NCI-H446 (cell line): ENCODE measurements at regions not wholly inside any gene's neighbourhood (a gene's known extent, or its start where the extent isn't known, plus 50 kb on each side); places are given as distances from the start of the nearest gene placed in this dataset.

Source experiments
- DNase-seq, 2 experiments: peaks; one replicate each; lab custom pipeline; 2025; lab: John Stamatoyannopoulos, UW

DNA sequence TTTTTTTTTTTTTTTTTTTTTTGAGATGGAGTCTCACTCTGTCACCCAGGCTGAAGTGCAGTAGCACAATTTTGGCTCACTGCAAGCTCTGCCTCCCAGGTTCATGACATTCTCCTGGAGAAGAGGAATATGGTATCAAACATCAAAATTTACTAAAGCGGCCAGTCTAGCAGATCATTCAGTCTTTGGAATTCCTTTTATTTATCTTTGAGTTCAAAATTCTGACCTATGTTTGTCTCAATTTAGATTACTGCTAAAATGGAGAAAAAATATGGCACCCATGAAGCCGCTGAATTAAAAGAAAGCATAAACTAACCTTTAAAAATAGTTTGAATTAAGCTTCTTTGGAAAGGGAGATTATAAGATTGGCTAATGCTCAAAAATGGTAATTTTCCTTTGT, 64.5 kb upstream of the EGLN3 start:
- no peak for DNase-seq

DNA sequence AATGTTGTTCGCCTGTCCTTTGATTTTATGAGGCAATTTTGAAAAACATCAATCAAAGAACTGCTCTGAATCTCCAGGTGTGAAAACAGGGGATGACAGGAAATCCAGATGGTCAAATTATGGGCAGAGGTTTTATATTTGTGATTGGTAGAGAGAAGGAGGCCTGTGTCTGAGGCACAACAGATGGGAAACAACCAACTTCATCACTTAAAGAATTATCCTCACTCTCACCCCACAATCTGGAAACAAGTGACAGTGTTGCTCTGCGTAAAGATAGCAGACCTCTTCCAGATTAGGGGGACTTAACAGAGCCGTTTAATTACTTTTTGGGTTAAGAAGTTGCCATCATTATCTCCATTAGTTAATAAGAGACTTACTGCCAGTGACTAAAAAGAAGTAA, 64.1 kb upstream of the EGLN3 start:
- no peak for DNase-seq

DNA sequence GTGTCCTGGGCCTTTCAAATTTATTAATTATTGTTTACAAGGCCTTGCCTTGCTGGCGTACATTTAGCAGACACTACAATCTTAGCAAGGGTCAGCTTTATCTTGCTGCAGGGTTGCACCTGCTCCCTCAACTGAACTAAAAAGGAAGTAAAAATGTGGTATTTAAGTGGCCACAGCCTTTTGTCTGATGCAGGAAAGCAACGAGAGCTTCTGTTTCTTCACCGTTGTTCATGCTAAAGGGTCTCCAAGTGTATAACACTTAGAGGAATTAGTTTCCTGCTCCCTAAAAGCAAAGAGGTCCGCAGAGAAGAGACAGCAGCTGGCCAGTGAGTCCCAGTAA, 62.8 kb upstream of the EGLN3 start:
- DNase-seq = no peak

DNA sequence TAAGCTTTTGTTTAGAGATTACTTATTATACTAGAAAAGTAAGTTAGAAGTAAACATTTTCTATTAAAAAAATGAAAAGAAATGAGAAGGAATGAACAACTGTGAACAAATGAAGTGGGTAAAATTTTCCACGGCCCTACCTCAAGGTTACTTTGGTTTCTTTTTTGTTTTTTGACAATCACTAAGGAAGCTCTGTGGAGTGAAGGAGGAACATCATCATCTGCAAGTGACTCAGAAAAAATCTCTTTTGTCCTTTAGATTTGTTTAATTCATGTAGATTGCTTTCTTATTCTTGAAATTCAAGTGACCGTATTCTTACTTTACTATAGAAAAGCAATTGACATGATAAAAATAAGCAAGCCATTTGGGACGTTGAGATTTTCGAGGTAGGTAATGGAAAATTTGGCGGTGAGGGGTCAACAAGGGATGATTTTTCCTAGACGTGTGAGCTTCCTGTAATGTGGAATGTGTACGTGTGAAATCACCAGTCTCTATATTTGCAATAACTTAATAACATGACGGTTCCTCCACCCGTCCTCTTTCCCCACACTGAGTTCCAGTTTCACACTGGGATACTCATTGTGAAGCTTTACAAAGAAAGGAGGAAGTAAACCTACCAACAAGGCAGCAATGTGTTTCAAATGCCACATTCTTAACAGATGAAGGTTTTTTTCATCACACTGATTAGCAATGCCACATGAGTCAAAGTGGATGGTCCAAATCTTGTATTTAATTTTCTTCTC, 62.3 kb upstream of the EGLN3 start:
- DNase-seq = no peak

DNA sequence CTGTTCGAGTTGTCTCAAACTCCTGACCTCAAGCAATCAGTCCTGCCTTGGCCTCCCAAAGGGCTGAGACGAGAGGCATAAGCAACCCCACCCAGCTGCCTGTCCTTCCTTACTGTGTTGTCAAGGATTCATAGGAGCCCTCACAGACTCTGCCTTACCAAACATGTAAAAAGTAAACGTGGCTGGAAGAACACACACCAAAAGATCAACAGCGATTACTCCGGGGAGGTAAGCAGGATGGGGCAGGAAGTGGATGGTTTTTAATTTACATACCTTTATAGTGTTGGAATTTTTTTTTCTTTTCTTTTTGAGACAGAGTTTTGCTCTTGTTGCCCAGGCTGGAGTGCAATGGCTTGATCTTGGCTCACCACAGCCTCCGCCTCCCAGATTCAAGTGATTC, 61.5 kb upstream of the EGLN3 start:
- DNase-seq = no peak

DNA sequence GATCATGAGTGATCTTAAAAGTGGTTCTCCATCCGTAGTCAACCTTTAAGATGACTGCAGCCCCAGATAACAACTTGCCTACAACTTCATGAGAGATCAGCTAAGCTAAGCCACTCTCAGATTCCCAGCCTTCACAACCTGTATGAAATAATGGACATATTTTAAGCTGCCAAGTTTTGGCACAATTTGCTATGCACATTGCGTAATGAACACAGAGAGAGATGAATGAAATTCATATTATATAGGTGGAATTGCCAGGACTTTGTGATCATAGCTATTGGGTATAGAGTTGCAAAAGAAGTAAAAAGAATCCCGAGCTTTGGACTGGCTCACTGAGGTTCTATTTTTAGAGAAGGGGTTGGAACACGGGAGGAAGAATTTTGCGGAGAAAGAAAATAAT, 59.1 kb upstream of the EGLN3 start:
- no peak for DNase-seq

DNA sequence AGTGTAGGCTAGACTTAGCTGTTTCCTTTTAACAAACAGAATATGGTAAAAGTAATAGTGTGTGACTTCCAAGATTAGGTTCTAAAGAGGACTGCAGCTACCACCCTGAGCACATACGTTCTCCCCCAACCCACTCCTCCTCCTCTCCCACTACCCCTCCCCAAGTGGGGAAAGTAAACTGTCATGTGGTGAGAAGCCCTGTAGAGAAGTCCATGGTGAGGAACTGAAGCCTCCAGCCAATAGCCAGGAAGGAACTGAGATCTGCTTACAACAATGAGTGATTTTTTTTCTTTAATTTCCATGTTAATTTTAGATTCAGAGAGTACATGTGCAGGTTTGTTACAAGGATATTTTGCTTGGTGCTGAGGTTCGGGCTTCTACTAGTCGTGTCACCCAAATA, 57.0 kb upstream of the EGLN3 start:
- no peak for DNase-seq

DNA sequence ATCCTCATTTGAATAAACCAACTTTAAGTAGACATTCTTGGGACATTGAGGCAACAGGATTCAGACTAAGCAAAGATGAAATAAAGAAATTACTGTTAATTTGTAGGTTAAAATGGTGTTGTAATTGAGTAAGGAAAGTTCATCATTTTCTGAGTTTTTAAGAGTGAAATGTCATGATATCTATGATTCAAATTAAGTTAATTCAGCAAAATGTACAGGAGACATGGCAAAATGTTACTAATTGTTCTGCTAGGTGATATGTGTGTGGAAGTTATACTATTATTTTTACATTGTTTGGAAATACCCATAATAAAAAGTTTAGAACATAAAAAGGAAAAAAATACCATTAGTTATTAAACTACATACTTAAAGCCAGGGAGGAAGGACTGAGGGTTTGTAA, 55.0 kb upstream of the EGLN3 start:
- DNase-seq = no peak

DNA sequence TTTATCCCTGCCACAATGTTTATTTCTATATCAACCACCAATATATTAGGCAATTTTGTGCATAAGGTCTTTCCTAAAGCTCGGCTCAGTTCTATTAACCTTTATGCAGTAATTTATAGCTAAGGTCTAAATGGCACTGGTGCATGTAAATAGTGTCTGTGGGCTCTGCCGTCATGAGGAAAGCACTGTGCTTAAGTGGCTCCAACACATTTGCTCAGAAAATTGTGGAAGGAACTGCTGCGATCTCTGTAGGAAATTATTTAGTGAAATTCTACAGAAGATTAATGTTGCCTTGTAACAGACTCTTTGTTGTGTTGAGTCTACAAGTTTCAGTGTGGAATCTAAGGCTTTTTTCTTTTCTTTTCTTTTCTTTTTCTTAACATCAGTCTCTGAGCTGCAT, 54.0 kb upstream of the EGLN3 start:
- no peak for DNase-seq

DNA sequence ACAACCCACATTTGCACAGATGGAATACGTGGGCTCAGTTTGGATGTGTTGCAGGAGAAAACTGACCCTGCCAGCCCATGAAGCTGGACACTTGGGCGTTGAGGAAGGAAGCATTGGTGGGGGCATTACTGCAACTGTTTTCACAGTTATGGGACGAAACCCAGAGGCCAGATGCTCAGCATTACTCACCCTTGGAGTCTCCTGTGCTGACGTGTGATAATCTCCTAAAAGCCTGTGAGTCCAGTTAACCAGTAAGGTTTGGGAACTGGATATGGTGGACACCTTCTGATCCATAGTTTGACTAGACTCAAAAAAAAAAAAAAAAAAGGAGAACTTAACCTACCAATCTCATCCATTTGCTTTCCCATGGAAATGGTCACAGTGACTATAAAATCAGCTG, 52.8 kb upstream of the EGLN3 start:
- no peak for DNase-seq

DNA sequence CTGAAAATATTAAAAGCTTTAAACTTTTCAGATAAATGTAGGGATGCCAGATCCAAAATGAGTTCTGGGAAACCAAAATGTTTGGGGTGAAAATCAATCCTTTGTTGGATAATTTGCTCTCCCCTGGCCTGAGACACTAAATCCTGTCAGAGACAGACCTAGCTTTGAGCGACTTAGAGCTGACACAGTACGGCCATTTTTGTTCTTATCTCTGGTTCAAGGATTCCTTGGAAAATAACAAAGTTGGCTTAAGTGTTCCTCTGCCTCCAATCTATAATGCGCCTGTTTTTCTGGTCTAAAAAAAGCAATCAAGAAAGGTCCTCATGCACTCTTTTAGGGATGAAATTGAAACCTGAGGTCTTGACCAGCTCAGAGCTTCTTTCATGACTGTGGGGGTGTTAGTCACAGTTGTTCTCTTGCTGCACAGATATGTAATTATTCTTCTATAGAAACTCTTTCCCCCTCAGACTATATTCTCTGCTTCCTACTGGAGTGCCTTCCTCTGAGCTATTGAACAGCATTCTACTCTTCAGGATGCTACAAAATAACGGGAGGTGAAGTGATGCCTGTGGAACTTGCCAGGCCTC, 52.3 kb upstream of the EGLN3 start:
- no peak for DNase-seq
